Peyer's patch (tissue), 4 donors: ENCODE measurements at regions not wholly inside any gene's neighbourhood (a gene's known extent, or its start where the extent isn't known, plus 50 kb on each side); places are given as distances from the start of the nearest gene placed in this dataset.

Experiments
- POLR2A ChIP-seq, 2 donors: fragments of 450-650 bp; IDR thresholded peaks; one replicate each; pipeline ENCODE4 v1.5.1; 2017; ENCODE audit warnings: antibody characterized with exemption in 2 of 2, mild to moderate bottlenecking in 2 of 2, moderate library complexity in 2 of 2
- TF ChIP-seq, protein P1 (sequence below), 6 experiments: fragments of 450-650 bp in 4 of 6; fragments of 200-600 bp in 2 of 6; sonication (generic) in 1 of 6; IDR thresholded peaks; one replicate each; pipeline ENCODE4 v1.5.1; 2017 to 2019; ENCODE audit warnings: antibody characterized with exemption in 6 of 6, mild to moderate bottlenecking in 3 of 6, moderate library complexity in 1 of 6

DNA sequence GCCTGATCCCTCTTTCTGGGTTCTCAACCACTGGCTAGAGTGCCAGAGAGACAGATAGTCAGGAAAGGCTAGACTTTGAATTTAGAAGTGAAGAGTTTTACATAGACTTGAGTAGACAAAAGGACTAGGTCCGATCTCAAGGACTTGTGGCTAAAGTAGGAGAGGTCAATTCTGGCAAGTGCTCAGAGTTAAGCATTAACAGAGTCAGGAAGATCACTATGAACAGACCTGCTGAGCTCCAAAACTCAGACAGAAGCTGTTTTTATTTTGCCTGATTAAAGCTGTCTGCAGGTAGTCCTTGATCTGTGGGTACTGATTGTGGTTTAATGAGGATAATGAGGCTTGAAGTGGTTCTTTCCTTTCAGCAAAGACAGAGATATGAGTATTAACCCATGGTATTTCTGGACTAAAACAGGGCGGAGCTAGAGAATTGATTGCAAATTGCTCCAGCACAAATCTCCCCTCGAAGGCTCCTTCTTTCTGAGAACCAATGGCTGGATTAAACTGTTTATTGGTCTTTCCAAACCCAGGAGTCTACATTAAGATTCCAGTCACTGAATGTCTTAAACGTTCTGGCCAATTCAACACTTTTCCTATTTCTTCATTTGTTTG, 423.2 kb downstream of the IPMK start:
- TF ChIP-seq, protein P1, sequence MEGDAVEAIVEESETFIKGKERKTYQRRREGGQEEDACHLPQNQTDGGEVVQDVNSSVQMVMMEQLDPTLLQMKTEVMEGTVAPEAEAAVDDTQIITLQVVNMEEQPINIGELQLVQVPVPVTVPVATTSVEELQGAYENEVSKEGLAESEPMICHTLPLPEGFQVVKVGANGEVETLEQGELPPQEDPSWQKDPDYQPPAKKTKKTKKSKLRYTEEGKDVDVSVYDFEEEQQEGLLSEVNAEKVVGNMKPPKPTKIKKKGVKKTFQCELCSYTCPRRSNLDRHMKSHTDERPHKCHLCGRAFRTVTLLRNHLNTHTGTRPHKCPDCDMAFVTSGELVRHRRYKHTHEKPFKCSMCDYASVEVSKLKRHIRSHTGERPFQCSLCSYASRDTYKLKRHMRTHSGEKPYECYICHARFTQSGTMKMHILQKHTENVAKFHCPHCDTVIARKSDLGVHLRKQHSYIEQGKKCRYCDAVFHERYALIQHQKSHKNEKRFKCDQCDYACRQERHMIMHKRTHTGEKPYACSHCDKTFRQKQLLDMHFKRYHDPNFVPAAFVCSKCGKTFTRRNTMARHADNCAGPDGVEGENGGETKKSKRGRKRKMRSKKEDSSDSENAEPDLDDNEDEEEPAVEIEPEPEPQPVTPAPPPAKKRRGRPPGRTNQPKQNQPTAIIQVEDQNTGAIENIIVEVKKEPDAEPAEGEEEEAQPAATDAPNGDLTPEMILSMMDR (IDR thresholded peaks at IDR 0.05) = no peak
- TF ChIP-seq POLR2A (IDR thresholded peaks at IDR 0.05) = no peak
